ENCODE measurements at regions not wholly inside any gene's neighbourhood (a gene's known extent, or its start where the extent isn't known, plus 50 kb on each side); places are given as distances from the start of the nearest gene placed in this dataset.

- no peaks in the 10 kb centered on the region for H3K9me3 ChIP-seq
- no peak for TF ChIP-seq CTCF (IDR thresholded peaks at IDR 0.05)
- H3K36me3 ChIP-seq, result no peaks in the 10 kb centered on the region
- H3K27me3 ChIP-seq, result no peaks in the 10 kb centered on the region
- no peak for DNase-seq (ENCODE audit: low spot score)
- no peak overlapping the region for H3K4me3 ChIP-seq
- no peaks in the 10 kb centered on the region for H3K4me1 ChIP-seq
- no peak overlapping the region for H3K27ac ChIP-seq
Measured at GRCh38 chr5:40106847-40107246, 572.9 kb upstream of the PTGER4 start.

DNA sequence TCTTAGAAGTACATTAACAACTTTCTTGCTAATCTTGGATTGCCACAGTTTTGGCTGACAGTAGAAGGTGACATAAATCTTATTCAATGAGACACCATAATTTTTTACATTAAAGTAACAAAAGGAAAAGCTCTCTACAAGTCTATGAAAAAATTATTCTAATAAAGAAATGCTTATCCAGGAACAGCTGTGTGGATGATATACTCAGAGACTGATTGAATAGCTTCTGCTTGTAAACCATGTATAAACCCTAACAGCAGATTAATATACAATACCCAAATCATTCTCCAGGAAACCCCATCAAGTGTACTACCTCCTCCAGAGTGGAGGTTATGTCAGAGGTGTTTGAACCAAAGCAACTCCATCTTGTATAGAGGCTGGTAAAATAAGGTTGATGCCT, 581.4 kb upstream of the PTGER4 start:
- no peak for TF ChIP-seq CTCF (IDR thresholded peaks at IDR 0.05)
- H3K36me3 ChIP-seq, result no peaks in the 10 kb centered on the region
- H3K4me1 ChIP-seq, result no peaks in the 10 kb centered on the region
- H3K27ac ChIP-seq, result no peak overlapping the region
- H3K9me3 ChIP-seq, result no peaks in the 10 kb centered on the region
- DNase-seq (ENCODE audit: low spot score), result no peak
- H3K4me3 ChIP-seq, result no peak overlapping the region
- no peaks in the 10 kb centered on the region for H3K27me3 ChIP-seq

DNA sequence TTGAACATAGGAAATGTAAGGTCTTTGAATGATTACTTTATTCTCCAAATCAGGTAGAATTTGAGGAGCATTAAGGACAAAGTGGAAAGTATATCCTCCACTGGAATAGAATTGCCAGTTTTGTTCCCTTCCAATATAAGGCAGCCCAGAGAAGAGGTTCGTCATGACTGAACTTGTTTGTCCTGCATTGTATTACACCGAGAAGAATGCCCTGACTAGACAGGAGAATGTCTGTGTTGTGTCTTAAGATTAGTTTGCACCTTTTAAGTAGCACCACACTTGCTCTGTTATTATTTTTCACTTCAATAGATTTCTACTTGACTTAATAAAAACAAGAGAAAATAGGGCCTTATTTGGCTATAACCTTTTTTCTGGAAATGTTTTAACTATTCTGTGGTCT, 586.2 kb upstream of the PTGER4 start:
- no peak for TF ChIP-seq CTCF (IDR thresholded peaks at IDR 0.05)
- H3K4me1 ChIP-seq, result no peaks in the 10 kb centered on the region
- no peak for DNase-seq (ENCODE audit: low spot score)
- H3K27me3 ChIP-seq, result no peaks in the 10 kb centered on the region
- H3K4me3 ChIP-seq, result no peak overlapping the region
- no peak overlapping the region for H3K27ac ChIP-seq
- H3K36me3 ChIP-seq, result no peaks in the 10 kb centered on the region
- peaks cover 0 to 12% of the 10 kb centered on the region in 2 donors for H3K9me3 ChIP-seq

DNA sequence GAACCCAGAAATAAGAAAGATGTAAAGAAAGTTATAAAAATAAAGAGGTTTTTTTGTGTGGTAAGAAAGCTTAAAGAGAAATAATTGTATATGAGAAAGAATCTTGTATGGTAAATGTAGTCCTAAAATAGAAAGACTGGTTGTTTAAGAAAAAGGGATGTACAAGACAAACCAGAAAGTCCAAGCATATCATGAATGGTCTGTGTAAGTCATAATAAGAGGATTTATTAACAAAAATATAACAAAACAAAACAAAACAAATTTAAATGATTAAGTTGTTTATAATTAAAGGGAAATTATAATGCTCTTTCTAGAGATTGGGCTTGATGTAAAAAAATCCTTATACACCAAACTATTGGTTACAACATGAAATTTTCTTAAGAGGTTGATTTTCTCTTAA, 590.4 kb upstream of the PTGER4 start:
- Histone ChIP-seq H3K27ac (no peak overlapping the region), H3K4me3 (no peak overlapping the region), H3K27me3 (no peaks in the 10 kb centered on the region), H3K9me3 (peaks cover 0 to 15% of the 10 kb centered on the region in 2 donors), H3K4me1 (no peaks in the 10 kb centered on the region), H3K36me3 (no peaks in the 10 kb centered on the region)
- no peak for DNase-seq (ENCODE audit: low spot score)
- TF ChIP-seq CTCF (IDR thresholded peaks at IDR 0.05), result no peak

DNA sequence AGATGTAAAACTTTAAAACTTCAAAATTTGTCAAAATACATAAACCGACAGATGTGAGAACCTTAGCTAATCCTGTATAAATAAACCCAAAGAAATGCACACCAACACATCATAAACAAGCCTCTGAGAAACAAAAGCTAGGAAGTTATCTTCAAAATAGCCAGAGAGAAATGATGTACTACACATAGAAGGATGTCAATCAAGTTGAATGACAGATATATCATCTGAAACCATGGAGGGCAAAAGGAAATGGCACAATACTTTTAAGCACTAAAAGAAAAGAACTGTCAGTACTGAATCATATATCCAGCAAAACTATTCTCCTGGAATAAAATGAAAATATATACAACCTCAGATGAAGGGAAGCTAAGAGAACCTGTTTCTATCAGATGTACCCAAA, 595.1 kb upstream of the PTGER4 start:
- no peak for DNase-seq (ENCODE audit: low spot score)
- Histone ChIP-seq H3K4me1 (no peaks in the 10 kb centered on the region), H3K27ac (no peak overlapping the region), H3K36me3 (no peaks in the 10 kb centered on the region), H3K4me3 (no peak overlapping the region), H3K9me3 (peaks cover 0 to 4% of the 10 kb centered on the region in 2 donors), H3K27me3 (no peaks in the 10 kb centered on the region)
- no peak for TF ChIP-seq CTCF (IDR thresholded peaks at IDR 0.05)

- Histone ChIP-seq H3K9me3 (no peaks in the 10 kb centered on the region), H3K36me3 (no peaks in the 10 kb centered on the region), H3K4me1 (no peaks in the 10 kb centered on the region), H3K27me3 (no peaks in the 10 kb centered on the region), H3K4me3 (no peak overlapping the region), H3K27ac (no peak overlapping the region)
- no peak for TF ChIP-seq CTCF (IDR thresholded peaks at IDR 0.05)
- no peak for DNase-seq (ENCODE audit: low spot score)
Measured at GRCh38 chr5:40082313-40082712, 597.4 kb upstream of the PTGER4 start.

Data from right atrium auricular region (tissue), 2 donors.